AG09319 (cell line): ENCODE measurements at regions not wholly inside any gene's neighbourhood (a gene's known extent, or its start where the extent isn't known, plus 50 kb on each side); places are given as distances from the start of the nearest gene placed in this dataset.
"Not testable (repeated sequence)": the region's sequence is repeated elsewhere in the genome, so short reads cannot be mapped to it uniquely, and the experiment has no call there.

Source experiments
- DNase-seq: peaks from one replicate; pipeline ENCODE4 v3.0.0-alpha.2; 2010; ENCODE audit warnings: low read depth; ENCODE audit errors: extremely low read depth
- TF ChIP-seq, protein P1 (sequence below): IDR thresholded peaks from 2 replicates; pipeline ENCODE4 v1.5.1; 2011; ENCODE audit warnings: low read depth, mild to moderate bottlenecking, inconsistent platforms, low read length, moderate library complexity

DNA sequence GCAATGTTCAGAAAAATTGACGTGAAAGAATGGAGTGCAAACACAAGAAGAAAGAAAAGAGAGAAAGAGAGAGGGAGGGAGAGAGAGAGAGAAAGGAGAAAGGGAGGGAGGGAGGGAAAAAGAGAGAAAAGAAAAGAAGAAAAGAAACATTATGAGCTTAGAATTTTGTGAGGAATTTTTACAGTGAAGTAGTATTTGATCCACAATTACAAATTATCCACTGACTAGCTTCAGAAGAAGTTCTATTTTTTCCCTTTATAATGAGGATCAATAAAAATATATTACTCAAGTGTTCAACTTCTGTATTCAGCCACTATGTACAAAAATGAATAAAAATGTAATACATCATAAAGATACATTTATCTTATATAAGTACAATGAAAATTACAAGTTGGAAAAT lies 494.5 kb upstream of the CA10 start:
- no peak for DNase-seq
- TF ChIP-seq, protein P1, sequence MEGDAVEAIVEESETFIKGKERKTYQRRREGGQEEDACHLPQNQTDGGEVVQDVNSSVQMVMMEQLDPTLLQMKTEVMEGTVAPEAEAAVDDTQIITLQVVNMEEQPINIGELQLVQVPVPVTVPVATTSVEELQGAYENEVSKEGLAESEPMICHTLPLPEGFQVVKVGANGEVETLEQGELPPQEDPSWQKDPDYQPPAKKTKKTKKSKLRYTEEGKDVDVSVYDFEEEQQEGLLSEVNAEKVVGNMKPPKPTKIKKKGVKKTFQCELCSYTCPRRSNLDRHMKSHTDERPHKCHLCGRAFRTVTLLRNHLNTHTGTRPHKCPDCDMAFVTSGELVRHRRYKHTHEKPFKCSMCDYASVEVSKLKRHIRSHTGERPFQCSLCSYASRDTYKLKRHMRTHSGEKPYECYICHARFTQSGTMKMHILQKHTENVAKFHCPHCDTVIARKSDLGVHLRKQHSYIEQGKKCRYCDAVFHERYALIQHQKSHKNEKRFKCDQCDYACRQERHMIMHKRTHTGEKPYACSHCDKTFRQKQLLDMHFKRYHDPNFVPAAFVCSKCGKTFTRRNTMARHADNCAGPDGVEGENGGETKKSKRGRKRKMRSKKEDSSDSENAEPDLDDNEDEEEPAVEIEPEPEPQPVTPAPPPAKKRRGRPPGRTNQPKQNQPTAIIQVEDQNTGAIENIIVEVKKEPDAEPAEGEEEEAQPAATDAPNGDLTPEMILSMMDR = no peak

DNA sequence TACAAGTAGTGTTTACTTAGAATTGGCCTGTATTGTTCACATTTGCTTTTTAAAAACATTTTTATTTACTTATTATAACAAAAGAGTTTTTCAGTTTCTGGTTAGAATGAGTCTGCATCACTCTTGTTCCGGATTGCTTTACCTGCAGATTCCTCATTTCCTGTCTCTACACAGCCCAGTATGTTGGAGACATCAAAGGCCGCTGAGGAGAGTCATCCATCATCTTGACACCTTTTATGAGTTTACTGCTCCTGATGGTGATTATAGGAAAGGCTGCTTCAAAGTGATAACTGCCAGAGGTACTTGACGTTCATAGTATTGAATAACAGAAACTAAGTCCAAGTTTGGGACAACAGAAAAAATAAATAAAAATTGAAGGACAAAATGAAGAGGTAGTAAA lies 490.5 kb upstream of the CA10 start:
- TF ChIP-seq, protein P1 = no peak
- no peak for DNase-seq

DNA sequence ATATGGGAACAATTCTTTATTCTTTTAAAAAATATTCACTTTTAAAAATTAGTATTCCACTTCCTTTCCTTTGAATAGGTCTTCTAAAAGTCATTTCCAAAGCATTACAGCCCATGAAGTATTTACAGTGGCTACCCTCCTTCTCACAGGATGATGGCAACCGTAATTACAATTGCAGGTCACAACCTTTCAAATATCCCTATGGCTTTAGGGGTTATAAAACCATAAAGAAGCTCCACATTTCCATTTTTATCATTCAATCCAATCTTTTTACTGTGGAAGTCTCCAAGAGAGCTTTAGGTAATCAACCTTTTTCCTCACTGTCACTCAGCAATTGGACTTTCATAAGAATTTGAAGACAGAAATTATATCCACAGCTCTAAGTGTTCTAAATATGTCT lies 488.9 kb upstream of the CA10 start:
- DNase-seq = no peak
- TF ChIP-seq, protein P1 = no peak

DNA sequence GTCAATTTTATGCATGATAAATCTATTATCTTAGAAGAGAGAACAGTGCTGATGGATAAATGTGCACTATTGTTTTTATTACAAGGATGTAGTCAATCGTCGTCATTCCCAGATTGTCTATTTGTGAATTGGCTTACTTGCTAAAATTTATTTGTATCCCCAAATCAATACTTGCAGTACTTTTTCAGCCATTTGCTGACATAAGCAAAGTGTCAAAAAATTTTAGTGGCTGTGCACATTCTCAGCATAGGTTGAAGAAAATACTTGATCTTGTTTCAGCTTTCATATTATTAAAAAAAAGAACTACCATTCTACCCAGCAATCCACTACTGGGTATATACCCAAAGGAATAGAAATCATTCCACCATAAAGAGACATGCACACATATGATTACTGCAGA lies 477.9 kb upstream of the CA10 start:
- TF ChIP-seq, protein P1 = no peak
- no peak for DNase-seq

DNA sequence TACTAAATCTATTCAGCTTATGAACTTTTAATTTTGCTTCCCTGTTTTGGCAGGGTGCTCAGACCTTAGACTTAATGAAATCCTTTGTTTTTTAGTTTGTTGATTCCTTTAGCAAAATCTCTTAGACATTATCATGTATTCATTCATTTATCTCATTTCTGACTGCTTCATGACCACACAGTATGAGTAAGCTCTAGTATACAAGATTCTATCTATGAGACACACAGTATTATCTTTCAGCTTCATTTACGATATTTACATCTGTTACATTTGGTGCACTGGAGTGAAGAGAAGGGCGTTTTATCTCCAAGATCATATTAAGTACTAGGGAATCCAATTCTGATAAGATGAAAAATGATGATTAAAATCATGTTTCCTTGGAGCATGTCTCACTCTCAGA lies 448.1 kb upstream of the CA10 start:
- TF ChIP-seq, protein P1 = no peak

DNA sequence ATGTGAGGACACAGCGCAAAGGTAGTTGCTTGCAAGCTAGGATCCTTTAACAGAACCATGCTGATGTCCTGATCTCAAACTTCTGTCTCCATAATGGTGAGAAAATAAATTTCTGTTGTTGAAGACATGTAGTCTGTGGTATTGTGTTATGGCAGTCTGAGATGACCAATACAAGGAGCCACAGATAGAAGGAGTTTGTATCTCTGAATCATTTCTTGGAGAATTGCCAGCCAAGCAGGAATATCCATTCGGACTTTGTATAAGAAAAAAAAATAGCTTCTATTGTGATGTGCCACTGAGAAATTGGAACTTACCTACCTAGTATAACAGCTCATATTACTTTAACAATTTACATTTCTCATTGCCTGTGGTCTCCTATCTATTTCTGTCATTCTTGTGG lies 447.6 kb upstream of the CA10 start:
- TF ChIP-seq, protein P1 = no peak

More for the DNA sequence above, 448.1 kb upstream of the CA10 start:
- no peak for DNase-seq

DNA sequence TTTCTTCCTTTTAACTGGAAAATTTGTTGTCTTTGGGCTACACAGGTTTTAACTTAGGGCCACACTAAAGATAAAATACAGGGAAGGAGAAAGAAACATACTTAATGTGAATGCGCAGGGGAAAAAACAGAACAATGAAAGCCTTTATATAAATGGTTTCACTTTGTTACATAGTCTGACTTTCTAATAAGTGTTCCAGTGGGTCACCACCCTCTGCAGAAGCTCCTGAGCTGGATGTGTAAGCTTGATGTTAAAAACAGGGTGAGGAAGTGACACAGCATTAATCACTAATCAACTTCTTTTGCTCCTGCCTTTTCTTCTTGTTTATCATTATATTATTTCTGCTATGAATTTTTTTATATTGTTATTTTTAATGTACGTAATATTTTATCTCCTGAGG lies 445.6 kb upstream of the CA10 start:
- no peak for DNase-seq
- TF ChIP-seq, protein P1 = no peak

More for the DNA sequence above, 447.6 kb upstream of the CA10 start:
- no peak for DNase-seq

DNA sequence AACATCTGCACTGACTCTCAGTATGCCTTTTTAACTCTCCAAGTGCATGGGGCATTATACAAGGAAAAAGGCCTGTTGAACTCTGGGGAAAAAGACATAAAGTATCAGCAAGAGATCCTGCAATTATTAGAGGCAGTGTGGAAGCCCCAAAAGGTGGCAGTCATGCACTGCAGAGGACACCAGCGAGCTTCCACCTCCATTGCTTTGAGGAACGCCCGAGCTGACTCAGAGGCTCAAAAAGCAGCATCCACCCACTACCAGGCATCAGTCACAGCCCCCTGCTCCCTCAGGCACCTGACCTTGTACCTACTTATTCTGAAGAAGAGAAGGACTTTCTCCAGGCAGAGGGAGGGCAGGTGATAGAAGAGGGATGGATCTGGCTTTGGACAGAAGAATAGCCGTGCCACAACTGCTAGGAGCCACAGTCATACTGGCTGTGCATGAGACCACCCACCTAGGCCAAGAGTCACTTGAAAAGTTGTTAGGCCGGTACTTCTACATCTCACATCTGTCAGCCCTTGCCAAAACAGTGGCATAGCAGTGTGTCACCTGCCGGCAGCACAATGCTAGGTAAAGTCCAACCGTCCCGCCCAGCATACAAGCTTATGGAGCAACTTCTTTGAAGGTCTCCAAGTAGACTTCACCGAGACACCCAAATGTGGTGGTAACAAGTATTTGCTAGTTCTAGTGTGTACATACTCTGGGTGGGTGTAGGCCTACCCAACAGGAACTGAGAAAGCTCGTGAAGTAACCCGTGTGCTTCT lies 439.1 kb upstream of the CA10 start:
- not testable (repeated sequence) for DNase-seq
